GM12878 (cell line): ENCODE measurements at regions not wholly inside any gene's neighbourhood (a gene's known extent, or its start where the extent isn't known, plus 50 kb on each side); places are given as distances from the start of the nearest gene placed in this dataset.

Experiments used
- BRCA1 ChIP-seq: IDR thresholded peaks from 2 replicates; pipeline ENCODE4 v1.6.1; 2011; ENCODE audit warnings: low read depth, low read length, improper control_type of control experiment
- CBX3 ChIP-seq: fragments of 200-600 bp; sonication (generic); IDR thresholded peaks from 2 replicates; pipeline ENCODE4 v1.6.1; 2016; ENCODE audit warnings: low read depth, borderline replicate concordance
- CTCF ChIP-seq, 3 experiments: IDR thresholded peaks in 2 of 3; conservative IDR thresholded peaks in 1 of 3; 2 replicates each; pipeline ENCODE4 v1.5.1; 2011; ENCODE audit warnings: low read depth in 3 of 3, low read length in 3 of 3, mild to moderate bottlenecking in 3 of 3, control low read depth in 2 of 3, moderate library complexity in 2 of 3, inconsistent platforms in 1 of 3, mixed read lengths in 1 of 3; ENCODE audit not compliant: control insufficient read depth in 2 of 3, insufficient read depth in 1 of 3; ENCODE audit errors: extremely low read depth in 1 of 3
- MAX ChIP-seq: IDR thresholded peaks from 2 replicates; pipeline ENCODE4 v1.6.1; 2012; ENCODE audit warnings: low read depth, low read length, improper control_type of control experiment
- MXI1 ChIP-seq: fragments of 150-350 bp; IDR thresholded peaks from 2 replicates; pipeline ENCODE4 v1.6.1; 2011; ENCODE audit warnings: low read depth, mild to moderate bottlenecking, inconsistent platforms, low read length, improper control_type of control experiment
- PML ChIP-seq: IDR thresholded peaks from 2 replicates; pipeline ENCODE4 v1.6.1; 2012; ENCODE audit warnings: low read length, inconsistent platforms
- POLR2AphosphoS5 ChIP-seq: IDR thresholded peaks from 2 replicates; pipeline ENCODE4 v1.6.1; 2011; ENCODE audit warnings: mild to moderate bottlenecking, low read length, inconsistent platforms
- RFX5 ChIP-seq: IDR thresholded peaks from 2 replicates; pipeline ENCODE4 v1.6.1; 2011; ENCODE audit warnings: low read depth, low read length, improper control_type of control experiment
- SRF ChIP-seq, 2 experiments: IDR thresholded peaks; 2 replicates each; pipeline ENCODE4 v1.6.1; 2011; ENCODE audit warnings: low read depth in 2 of 2, low read length in 2 of 2, mild to moderate bottlenecking in 1 of 2, moderate library complexity in 1 of 2
- YY1 ChIP-seq: IDR thresholded peaks from 2 replicates; pipeline ENCODE4 v1.6.1; 2011; ENCODE audit warnings: low read depth, mild to moderate bottlenecking, low read length
- ZNF207 ChIP-seq: fragments of 450-650 bp; IDR thresholded peaks from 2 replicates; pipeline ENCODE4 v1.6.1; 2014; ENCODE audit warnings: antibody characterized with exemption, mild to moderate bottlenecking, borderline replicate concordance
- TF ChIP-seq, protein P1 (sequence below): IDR thresholded peaks from 2 replicates; pipeline ENCODE4 v1.6.1; 2012; ENCODE audit warnings: mild to moderate bottlenecking, low read depth, low read length
- TF ChIP-seq, protein P2 (sequence below): IDR thresholded peaks from 2 replicates; pipeline ENCODE4 v1.6.1; 2012; ENCODE audit warnings: improper control_type of control experiment, low read depth, low read length; ENCODE audit not compliant: insufficient replicate concordance

DNA sequence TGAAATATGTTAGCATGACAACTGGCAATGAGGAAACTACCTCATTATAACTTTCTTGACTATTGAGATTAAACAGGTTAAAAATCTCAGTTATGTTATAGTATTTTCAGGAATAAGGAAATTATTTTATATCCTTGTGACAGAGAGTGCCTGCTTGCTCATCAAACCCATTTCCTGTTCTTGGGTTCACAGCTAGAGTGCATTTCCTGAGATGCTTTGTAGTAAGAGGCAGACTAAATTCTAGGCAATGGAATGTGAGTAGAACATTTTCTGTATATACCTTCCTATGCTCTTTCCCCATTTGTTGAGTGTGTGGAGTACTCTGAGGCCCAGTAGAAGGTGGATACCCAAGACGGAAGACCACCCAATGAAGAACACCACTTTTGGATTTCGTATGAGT lies 96.9 kb upstream of the CASK start:
- TF ChIP-seq, protein P1, sequence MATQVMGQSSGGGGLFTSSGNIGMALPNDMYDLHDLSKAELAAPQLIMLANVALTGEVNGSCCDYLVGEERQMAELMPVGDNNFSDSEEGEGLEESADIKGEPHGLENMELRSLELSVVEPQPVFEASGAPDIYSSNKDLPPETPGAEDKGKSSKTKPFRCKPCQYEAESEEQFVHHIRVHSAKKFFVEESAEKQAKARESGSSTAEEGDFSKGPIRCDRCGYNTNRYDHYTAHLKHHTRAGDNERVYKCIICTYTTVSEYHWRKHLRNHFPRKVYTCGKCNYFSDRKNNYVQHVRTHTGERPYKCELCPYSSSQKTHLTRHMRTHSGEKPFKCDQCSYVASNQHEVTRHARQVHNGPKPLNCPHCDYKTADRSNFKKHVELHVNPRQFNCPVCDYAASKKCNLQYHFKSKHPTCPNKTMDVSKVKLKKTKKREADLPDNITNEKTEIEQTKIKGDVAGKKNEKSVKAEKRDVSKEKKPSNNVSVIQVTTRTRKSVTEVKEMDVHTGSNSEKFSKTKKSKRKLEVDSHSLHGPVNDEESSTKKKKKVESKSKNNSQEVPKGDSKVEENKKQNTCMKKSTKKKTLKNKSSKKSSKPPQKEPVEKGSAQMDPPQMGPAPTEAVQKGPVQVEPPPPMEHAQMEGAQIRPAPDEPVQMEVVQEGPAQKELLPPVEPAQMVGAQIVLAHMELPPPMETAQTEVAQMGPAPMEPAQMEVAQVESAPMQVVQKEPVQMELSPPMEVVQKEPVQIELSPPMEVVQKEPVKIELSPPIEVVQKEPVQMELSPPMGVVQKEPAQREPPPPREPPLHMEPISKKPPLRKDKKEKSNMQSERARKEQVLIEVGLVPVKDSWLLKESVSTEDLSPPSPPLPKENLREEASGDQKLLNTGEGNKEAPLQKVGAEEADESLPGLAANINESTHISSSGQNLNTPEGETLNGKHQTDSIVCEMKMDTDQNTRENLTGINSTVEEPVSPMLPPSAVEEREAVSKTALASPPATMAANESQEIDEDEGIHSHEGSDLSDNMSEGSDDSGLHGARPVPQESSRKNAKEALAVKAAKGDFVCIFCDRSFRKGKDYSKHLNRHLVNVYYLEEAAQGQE, result no peak
- TF ChIP-seq CTCF (IDR thresholded peaks at IDR 0.05 in 2 of 3, conservative IDR thresholded peaks at IDR 0.05 in 1 of 3; ENCODE audit: control insufficient read depth in 2 of 3, extremely low read depth in 1 of 3, insufficient read depth in 1 of 3, low read depth in 3 of 3, low read length in 3 of 3) (no peak), ZNF207 (no peak), BRCA1 (no peak), SRF (IDR thresholded peaks at IDR 0.05; ENCODE audit: low read depth in 2 of 2, low read length in 2 of 2) (no peak), RFX5 (no peak), CBX3 (no peak), POLR2AphosphoS5 (no peak), YY1 (no peak), MXI1 (no peak), PML (no peak), MAX (no peak)
- TF ChIP-seq, protein P2, sequence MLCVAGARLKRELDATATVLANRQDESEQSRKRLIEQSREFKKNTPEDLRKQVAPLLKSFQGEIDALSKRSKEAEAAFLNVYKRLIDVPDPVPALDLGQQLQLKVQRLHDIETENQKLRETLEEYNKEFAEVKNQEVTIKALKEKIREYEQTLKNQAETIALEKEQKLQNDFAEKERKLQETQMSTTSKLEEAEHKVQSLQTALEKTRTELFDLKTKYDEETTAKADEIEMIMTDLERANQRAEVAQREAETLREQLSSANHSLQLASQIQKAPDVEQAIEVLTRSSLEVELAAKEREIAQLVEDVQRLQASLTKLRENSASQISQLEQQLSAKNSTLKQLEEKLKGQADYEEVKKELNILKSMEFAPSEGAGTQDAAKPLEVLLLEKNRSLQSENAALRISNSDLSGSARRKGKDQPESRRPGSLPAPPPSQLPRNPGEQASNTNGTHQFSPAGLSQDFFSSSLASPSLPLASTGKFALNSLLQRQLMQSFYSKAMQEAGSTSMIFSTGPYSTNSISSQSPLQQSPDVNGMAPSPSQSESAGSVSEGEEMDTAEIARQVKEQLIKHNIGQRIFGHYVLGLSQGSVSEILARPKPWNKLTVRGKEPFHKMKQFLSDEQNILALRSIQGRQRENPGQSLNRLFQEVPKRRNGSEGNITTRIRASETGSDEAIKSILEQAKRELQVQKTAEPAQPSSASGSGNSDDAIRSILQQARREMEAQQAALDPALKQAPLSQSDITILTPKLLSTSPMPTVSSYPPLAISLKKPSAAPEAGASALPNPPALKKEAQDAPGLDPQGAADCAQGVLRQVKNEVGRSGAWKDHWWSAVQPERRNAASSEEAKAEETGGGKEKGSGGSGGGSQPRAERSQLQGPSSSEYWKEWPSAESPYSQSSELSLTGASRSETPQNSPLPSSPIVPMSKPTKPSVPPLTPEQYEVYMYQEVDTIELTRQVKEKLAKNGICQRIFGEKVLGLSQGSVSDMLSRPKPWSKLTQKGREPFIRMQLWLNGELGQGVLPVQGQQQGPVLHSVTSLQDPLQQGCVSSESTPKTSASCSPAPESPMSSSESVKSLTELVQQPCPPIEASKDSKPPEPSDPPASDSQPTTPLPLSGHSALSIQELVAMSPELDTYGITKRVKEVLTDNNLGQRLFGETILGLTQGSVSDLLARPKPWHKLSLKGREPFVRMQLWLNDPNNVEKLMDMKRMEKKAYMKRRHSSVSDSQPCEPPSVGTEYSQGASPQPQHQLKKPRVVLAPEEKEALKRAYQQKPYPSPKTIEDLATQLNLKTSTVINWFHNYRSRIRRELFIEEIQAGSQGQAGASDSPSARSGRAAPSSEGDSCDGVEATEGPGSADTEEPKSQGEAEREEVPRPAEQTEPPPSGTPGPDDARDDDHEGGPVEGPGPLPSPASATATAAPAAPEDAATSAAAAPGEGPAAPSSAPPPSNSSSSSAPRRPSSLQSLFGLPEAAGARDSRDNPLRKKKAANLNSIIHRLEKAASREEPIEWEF, result no peak
